ENCODE measurements at regions not wholly inside any gene's neighbourhood (a gene's known extent, or its start where the extent isn't known, plus 50 kb on each side); places are given as distances from the start of the nearest gene placed in this dataset.
"Not testable (repeated sequence)": the region's sequence is repeated elsewhere in the genome, so short reads cannot be mapped to it uniquely, and the experiment has no call there.

- H4K20me1 ChIP-seq (ENCODE audit: control insufficient read depth, insufficient read depth); H2AFZ ChIP-seq (ENCODE audit: control insufficient read depth, low read depth, low read length); H3K4me2 ChIP-seq (ENCODE audit: control insufficient read depth, insufficient read depth); H3K9ac ChIP-seq (ENCODE audit: control insufficient read depth, insufficient read depth, low read length); RAD21 ChIA-PET (ENCODE audit: unreplicated experiment); H3K36me3 ChIP-seq (ENCODE audit: control insufficient read depth in 2 of 2, insufficient read depth in 2 of 2, low read length in 1 of 2); H3K9me3 ChIP-seq (replicated peaks; ENCODE audit: control insufficient read depth, insufficient read depth, low read length); H3K27ac ChIP-seq (ENCODE audit: control insufficient read depth, insufficient read depth); FAIRE-seq; BruUV-seq (replicated peaks); CTCF ChIA-PET; ATAC-seq; H3K4me1 ChIP-seq (ENCODE audit: control insufficient read depth, insufficient read depth, low read length); DNase-seq (ENCODE audit: low read depth, low spot score); in situ Hi-C loops (cut with MboI); H3K4me3 ChIP-seq; H3K79me2 ChIP-seq (ENCODE audit: control insufficient read depth, insufficient read depth, low read length); H3K27me3 ChIP-seq (replicated peaks in 1 of 2; ENCODE audit: control insufficient read depth in 2 of 2, insufficient read depth in 2 of 2, low read length in 1 of 2); SMC1A ChIA-PET (ENCODE audit: uncharacterized antibody, unreplicated experiment); POLR2A ChIA-PET; intact Hi-C loops (cut with micrococcal nuclease; ENCODE audit: unreplicated experiment): not testable (repeated sequence)
- WGBS (ENCODE audit: insufficient coverage, insufficient replicate concordance, low lambda C conversion rate, missing lambda C conversion rate), result no CpG with 5 or more reads among the region's 1 CpG
Measured at GRCh38 chr6:14481946-14482345, 364.4 kb downstream of the CD83 start.

GRCh38 chr6:14487625-14488024, 370.1 kb downstream of the CD83 start:
- ATAC-seq (no peak), DNase-seq (ENCODE audit: low read depth, low spot score) (no peak), FAIRE-seq (no peak)
- Histone ChIP-seq H3K27me3 (replicated peaks in 1 of 2; ENCODE audit: control insufficient read depth in 2 of 2, insufficient read depth in 2 of 2, low read length in 1 of 2) (no peaks in the 10 kb centered on the region; a peak in 1 of 4 replicates), H4K20me1 (ENCODE audit: control insufficient read depth, insufficient read depth) (no peaks in the 10 kb centered on the region), H3K79me2 (ENCODE audit: control insufficient read depth, insufficient read depth, low read length) (no peaks in the 10 kb centered on the region), H3K9me3 (replicated peaks; ENCODE audit: control insufficient read depth, insufficient read depth, low read length) (no peaks in the 10 kb centered on the region; the same call in 2 of the 3 replicates), H3K4me3 (no peak overlapping the region), H3K4me1 (ENCODE audit: control insufficient read depth, insufficient read depth, low read length) (no peaks in the 10 kb centered on the region), H2AFZ (ENCODE audit: control insufficient read depth, low read depth, low read length) (no peak overlapping the region), H3K9ac (ENCODE audit: control insufficient read depth, insufficient read depth, low read length) (no peak overlapping the region), H3K4me2 (ENCODE audit: control insufficient read depth, insufficient read depth) (no peak overlapping the region), H3K27ac (ENCODE audit: control insufficient read depth, insufficient read depth) (no peak overlapping the region), H3K36me3 (ENCODE audit: control insufficient read depth in 2 of 2, insufficient read depth in 2 of 2, low read length in 1 of 2) (no peaks in the 10 kb centered on the region)
- SMC1A ChIA-PET (ENCODE audit: uncharacterized antibody, unreplicated experiment), result interaction anchor here (1.2 kb wide), 2 partner anchors 8 to 248 kb away, joined by 4 read pairs; no protein-coding TSS in a partner anchor
- RAD21 ChIA-PET (ENCODE audit: unreplicated experiment), result no interaction called here
- CTCF ChIA-PET, result no interaction called here
- in situ Hi-C loops (cut with MboI), result no loop called here
- WGBS (ENCODE audit: insufficient coverage, insufficient replicate concordance, low lambda C conversion rate, missing lambda C conversion rate), result 71% methylated on average over 3 of the region's 3 CpGs
- intact Hi-C loops (cut with micrococcal nuclease; ENCODE audit: unreplicated experiment), result no loop called here
- no TSS peak for BruUV-seq (replicated peaks)
- POLR2A ChIA-PET, result no interaction called here
- TF ChIP-seq MEF2A (IDR thresholded peaks at IDR 0.05; ENCODE audit: insufficient read depth, low read depth, low read length) (no peak), MLLT1 (IDR thresholded peaks at IDR 0.05) (no peak), BMI1 (IDR thresholded peaks at IDR 0.05; ENCODE audit: borderline replicate concordance) (no peak), EZH2 (IDR thresholded peaks at IDR 0.05; ENCODE audit: borderline replicate concordance, control insufficient read depth, low read depth, low read length) (no peak), HDAC2 (IDR thresholded peaks at IDR 0.05) (no peak), ZSCAN29 (IDR thresholded peaks at IDR 0.05) (no peak), CUX1 (IDR thresholded peaks at IDR 0.05; ENCODE audit: insufficient replicate concordance, low read depth, low read length) (no peak), SKIL (IDR thresholded peaks at IDR 0.05; ENCODE audit: low read depth, poor library complexity, severe bottlenecking) (no peak), ZBED1 (IDR thresholded peaks at IDR 0.05; ENCODE audit: borderline replicate concordance) (no peak)

Measured in GM12878 (cell line).